Upper lobe of left lung (tissue), 6 donors: ENCODE measurements at regions not wholly inside any gene's neighbourhood (a gene's known extent, or its start where the extent isn't known, plus 50 kb on each side); places are given as distances from the start of the nearest gene placed in this dataset.

Source experiments
- ATAC-seq, 2 donors: fragments of 200-7000 bp; cut with Tn5 transposase; one replicate each; pipeline ENCODE4 v1.9.1; 2022; ENCODE audit warnings: mild to moderate bottlenecking in 2 of 2, moderate library complexity in 2 of 2; ENCODE audit not compliant: low FRiP score in 2 of 2
- DNase-seq, 2 donors: peaks; one replicate each; pipeline ENCODE4 v3.0.0-alpha.2; 2019 to 2020
- H3K27ac ChIP-seq, 4 donors: fragments of 200-600 bp; sonication (generic); one replicate each; pipeline ENCODE4 v1.5.1; 2016 to 2019
- H3K27me3 ChIP-seq, 4 donors: fragments of 200-600 bp; sonication (generic); one replicate each; pipeline ENCODE4 v1.5.1; 2017 to 2019
- H3K36me3 ChIP-seq, 4 donors: fragments of 200-600 bp; sonication (generic); one replicate each; pipeline ENCODE4 v1.5.1; 2016 to 2019
- H3K4me1 ChIP-seq, 4 donors: fragments of 200-600 bp; sonication (generic); one replicate each; pipeline ENCODE4 v1.5.1; 2018 to 2019
- H3K4me3 ChIP-seq, 4 donors: fragments of 200-600 bp; sonication (generic); one replicate each; pipeline ENCODE4 v1.5.1; 2017 to 2019; ENCODE audit warnings: mild to moderate bottlenecking in 2 of 4, moderate library complexity in 1 of 4
- H3K9me3 ChIP-seq, 4 donors: fragments of 200-600 bp; sonication (generic); one replicate each; pipeline ENCODE4 v1.5.1; 2018 to 2019
- EP300 ChIP-seq, 4 donors: sonication (generic); formaldehyde crosslinking; IDR thresholded peaks; one replicate each; pipeline ENCODE4 v1.5.1; 2017; ENCODE audit warnings: antibody characterized with exemption in 4 of 4, control low read depth in 2 of 4
- POLR2A ChIP-seq, 4 donors: fragments of 450-650 bp; IDR thresholded peaks; one replicate each; pipeline ENCODE4 v1.5.1; 2016 to 2017; ENCODE audit warnings: antibody characterized with exemption in 4 of 4, mild to moderate bottlenecking in 2 of 4
- POLR2AphosphoS5 ChIP-seq, 2 donors: sonication (generic); formaldehyde crosslinking; IDR thresholded peaks; one replicate each; pipeline ENCODE4 v1.5.1; 2017; ENCODE audit warnings: antibody characterized with exemption in 2 of 2
- WGBS, 2 donors: methylation state at CpG; one replicate each; pipeline ENCODE4 v1.1.5; 2017 to 2018; 5-methylcytosine and 5-hydroxymethylcytosine counted together
- TF ChIP-seq, protein P1 (sequence below), 6 experiments: fragments of 450-650 bp in 4 of 6; fragments of 200-600 bp in 2 of 6; sonication (generic) in 2 of 6; IDR thresholded peaks; one replicate each; pipeline ENCODE4 v1.5.1; 2016 to 2019; ENCODE audit warnings: antibody characterized with exemption in 6 of 6
- donor health status: DM: no; HTN: no; CAD: no; lungs with moderate emphysema.
- donor health status: DM: no; HTN: yes; CAD: no; lungs with severe emphysema.

DNA sequence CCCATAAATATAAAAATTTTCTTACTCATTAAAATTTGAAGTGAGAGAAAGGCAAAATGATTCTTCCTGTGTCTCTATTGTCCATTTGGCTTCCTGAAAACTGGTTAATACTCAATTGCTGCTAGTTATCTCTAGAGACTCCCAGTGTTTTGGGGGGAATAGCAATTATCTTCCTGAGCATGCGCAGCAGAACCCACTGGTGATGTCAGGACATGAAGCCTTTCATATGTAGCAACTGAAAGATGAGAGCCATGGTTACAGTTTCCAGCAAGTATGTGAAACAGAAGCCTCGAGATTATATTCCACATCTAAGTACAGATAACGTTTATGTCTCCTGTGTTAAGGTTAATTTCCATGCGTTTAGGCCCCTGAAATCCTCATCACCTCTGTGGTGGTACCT lies 254.3 kb upstream of the FIGN start:
- no peaks in the 10 kb centered on the region for H3K4me1 ChIP-seq
- no peaks in the 10 kb centered on the region for H3K9me3 ChIP-seq
- TF ChIP-seq, protein P1, sequence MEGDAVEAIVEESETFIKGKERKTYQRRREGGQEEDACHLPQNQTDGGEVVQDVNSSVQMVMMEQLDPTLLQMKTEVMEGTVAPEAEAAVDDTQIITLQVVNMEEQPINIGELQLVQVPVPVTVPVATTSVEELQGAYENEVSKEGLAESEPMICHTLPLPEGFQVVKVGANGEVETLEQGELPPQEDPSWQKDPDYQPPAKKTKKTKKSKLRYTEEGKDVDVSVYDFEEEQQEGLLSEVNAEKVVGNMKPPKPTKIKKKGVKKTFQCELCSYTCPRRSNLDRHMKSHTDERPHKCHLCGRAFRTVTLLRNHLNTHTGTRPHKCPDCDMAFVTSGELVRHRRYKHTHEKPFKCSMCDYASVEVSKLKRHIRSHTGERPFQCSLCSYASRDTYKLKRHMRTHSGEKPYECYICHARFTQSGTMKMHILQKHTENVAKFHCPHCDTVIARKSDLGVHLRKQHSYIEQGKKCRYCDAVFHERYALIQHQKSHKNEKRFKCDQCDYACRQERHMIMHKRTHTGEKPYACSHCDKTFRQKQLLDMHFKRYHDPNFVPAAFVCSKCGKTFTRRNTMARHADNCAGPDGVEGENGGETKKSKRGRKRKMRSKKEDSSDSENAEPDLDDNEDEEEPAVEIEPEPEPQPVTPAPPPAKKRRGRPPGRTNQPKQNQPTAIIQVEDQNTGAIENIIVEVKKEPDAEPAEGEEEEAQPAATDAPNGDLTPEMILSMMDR (IDR thresholded peaks at IDR 0.05) = no peak
- TF ChIP-seq POLR2AphosphoS5 (IDR thresholded peaks at IDR 0.05) = no peak
- TF ChIP-seq EP300 (IDR thresholded peaks at IDR 0.05) = no peak
- TF ChIP-seq POLR2A (IDR thresholded peaks at IDR 0.05) = no peak
- 78 to 84% methylated on average over 4 of the region's 4 CpGs for WGBS, 2 donors
- no peaks in the 10 kb centered on the region for H3K27me3 ChIP-seq
- H3K4me3 ChIP-seq = no peak overlapping the region
- no peaks in the 10 kb centered on the region for H3K36me3 ChIP-seq
- no peak overlapping the region for H3K27ac ChIP-seq
- DNase-seq (no peak), ATAC-seq (no peak)

DNA sequence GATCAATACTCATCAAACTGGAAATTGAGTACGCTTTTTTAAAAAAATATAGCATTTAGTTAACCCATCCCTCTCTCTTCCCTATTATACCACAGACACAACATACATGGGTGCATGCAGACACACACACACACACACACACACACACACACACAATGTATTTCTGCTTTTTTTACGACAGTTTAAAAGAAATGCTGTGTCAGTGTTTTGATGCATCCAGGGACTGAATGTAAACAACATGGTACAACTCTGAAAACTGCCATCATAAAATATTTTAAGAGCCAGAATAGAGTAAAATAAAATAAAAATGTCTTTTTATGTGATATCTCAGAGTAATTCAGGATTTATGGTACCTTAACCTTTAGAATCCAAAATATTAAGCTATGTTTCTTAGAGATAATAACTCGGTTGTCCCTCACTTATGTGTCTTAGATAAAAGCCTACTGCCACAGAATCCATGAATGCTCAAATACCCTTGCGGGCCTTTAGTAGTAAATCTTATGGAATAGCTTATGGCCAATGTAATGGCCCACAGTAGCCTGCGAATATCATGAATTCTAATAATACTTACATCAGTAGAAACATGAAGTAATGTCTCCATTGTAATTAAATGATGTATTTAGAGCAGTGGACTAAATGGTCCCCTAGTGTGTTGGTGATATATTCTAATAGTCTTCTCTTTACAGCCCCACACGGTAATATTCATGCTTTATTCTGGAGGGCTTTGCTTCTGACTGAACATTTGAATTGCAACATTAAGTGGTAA lies 251.6 kb upstream of the FIGN start:
- no peak overlapping the region for H3K27ac ChIP-seq
- no peaks in the 10 kb centered on the region for H3K27me3 ChIP-seq
- ATAC-seq = no peak
- 85 to 86% methylated on average over 6 of the region's 6 CpGs for WGBS, 2 donors
- H3K4me1 ChIP-seq = no peaks in the 10 kb centered on the region
- TF ChIP-seq EP300 (IDR thresholded peaks at IDR 0.05) (no peak), POLR2AphosphoS5 (IDR thresholded peaks at IDR 0.05) (no peak), POLR2A (IDR thresholded peaks at IDR 0.05) (no peak)
- TF ChIP-seq, protein P1 (IDR thresholded peaks at IDR 0.05) = no peak
- no peak for DNase-seq
- no peaks in the 10 kb centered on the region for H3K36me3 ChIP-seq
- H3K4me3 ChIP-seq = no peak overlapping the region
- H3K9me3 ChIP-seq = no peaks in the 10 kb centered on the region

DNA sequence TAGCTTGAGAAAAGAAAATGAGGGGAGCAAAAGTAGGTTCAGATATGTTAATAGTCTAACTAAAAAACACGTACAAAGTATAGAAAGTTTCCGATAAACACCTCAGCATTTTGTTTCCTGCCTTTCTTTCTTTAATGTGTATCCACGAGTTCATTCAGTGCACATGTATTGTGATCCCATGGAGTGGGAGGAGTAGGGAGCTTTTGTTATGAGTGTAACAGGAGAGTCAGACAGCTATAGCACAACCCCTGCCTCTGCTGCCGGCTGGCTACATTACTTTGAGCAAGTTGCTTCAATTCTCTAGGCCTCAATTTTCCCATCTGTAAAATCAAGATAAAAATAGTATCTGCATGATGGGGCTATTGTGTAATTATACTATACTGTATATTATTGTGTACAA lies 249.2 kb upstream of the FIGN start:
- H3K27me3 ChIP-seq = no peaks in the 10 kb centered on the region
- H3K9me3 ChIP-seq = no peaks in the 10 kb centered on the region
- H3K27ac ChIP-seq = no peak overlapping the region
- TF ChIP-seq EP300 (IDR thresholded peaks at IDR 0.05) = no peak
- TF ChIP-seq, protein P1 (IDR thresholded peaks at IDR 0.05) = no peak
- no peak for TF ChIP-seq POLR2AphosphoS5 (IDR thresholded peaks at IDR 0.05)
- no peak for TF ChIP-seq POLR2A (IDR thresholded peaks at IDR 0.05)
- no peak for DNase-seq
- WGBS, 2 donors = 61 to 74% methylated on average over 4 of the region's 4 CpGs
- H3K4me1 ChIP-seq = no peaks in the 10 kb centered on the region
- no peak overlapping the region for H3K4me3 ChIP-seq
- H3K36me3 ChIP-seq = no peaks in the 10 kb centered on the region
- ATAC-seq = no peak

DNA sequence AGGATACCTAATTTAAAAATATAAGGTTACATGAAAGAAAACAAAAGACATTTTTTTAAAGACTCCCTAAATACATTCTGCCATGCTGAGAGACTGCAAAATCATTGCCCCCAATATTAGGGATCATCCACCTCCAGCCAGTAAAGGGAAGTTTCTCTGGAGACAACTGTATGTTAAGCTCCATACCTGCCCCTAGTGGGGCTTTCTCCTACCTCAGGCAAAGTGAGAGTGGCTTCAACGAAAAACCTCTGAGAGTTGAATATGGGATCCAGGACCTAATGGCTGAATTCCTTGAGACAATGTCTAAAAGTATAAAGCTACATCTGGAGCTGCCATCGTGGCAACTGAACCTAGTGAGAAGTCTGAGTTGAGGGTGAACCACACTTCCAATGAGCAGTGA lies 248.1 kb upstream of the FIGN start:
- Histone ChIP-seq H3K27ac (no peak overlapping the region), H3K9me3 (no peaks in the 10 kb centered on the region), H3K4me3 (no peak overlapping the region), H3K27me3 (no peaks in the 10 kb centered on the region), H3K4me1 (no peaks in the 10 kb centered on the region), H3K36me3 (no peaks in the 10 kb centered on the region)
- WGBS, 2 donors = 67 to 73% methylated on average over 2 of the region's 2 CpGs
- no peak for TF ChIP-seq POLR2A (IDR thresholded peaks at IDR 0.05)
- no peak for TF ChIP-seq EP300 (IDR thresholded peaks at IDR 0.05)
- no peak for TF ChIP-seq POLR2AphosphoS5 (IDR thresholded peaks at IDR 0.05)
- TF ChIP-seq, protein P1 (IDR thresholded peaks at IDR 0.05) = no peak
- ATAC-seq = no peak
- DNase-seq = no peak

DNA sequence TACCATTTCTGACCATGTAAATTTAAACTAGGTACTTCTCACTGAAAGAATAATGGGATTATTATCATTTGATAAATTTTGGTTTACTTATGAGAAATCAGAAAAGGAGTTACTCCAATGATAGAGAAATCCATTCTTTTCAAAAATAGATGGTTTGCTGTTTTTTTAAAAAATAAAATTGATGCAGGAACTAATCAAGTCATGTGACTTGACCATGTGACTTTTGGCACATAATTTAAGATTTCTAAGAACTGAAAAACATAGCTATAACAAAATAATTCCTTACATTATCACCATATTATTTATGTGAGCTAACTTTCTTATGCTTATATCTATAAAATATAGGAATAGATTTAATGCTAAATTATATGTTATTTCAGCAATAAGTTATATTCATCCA lies 247.1 kb upstream of the FIGN start:
- Histone ChIP-seq H3K27me3 (no peaks in the 10 kb centered on the region), H3K27ac (no peak overlapping the region), H3K4me3 (no peak overlapping the region), H3K4me1 (no peaks in the 10 kb centered on the region), H3K36me3 (no peaks in the 10 kb centered on the region), H3K9me3 (no peaks in the 10 kb centered on the region)
- ATAC-seq (no peak), DNase-seq (no peak)
- no peak for TF ChIP-seq EP300 (IDR thresholded peaks at IDR 0.05)
- TF ChIP-seq, protein P1 (IDR thresholded peaks at IDR 0.05) = no peak
- TF ChIP-seq POLR2AphosphoS5 (IDR thresholded peaks at IDR 0.05) = no peak
- no peak for TF ChIP-seq POLR2A (IDR thresholded peaks at IDR 0.05)
